Psoas muscle (tissue), 7 donors: ENCODE measurements at regions not wholly inside any gene's neighbourhood (a gene's known extent, or its start where the extent isn't known, plus 50 kb on each side); places are given as distances from the start of the nearest gene placed in this dataset.

Experiments
- ATAC-seq, 4 donors: fragments of 200-7000 bp; cut with Tn5 transposase; one replicate each; pipeline ENCODE4 v1.9.1; 2020; ENCODE audit warnings: moderate library complexity in 3 of 4, mild to moderate bottlenecking in 2 of 4
- DNase-seq, 2 donors: peaks; one replicate each; pipeline ENCODE4 v3.0.0-alpha.2; 2020
- H3K27ac ChIP-seq: fragments of 200-600 bp; one replicate; pipeline ENCODE4 v1.8.0; 2022
- H3K27me3 ChIP-seq, 3 donors: fragments of 200-600 bp in 1 of 3; one replicate each; pipeline versions ENCODE4 v1.6.1 to v1.8.0; 2013 to 2022; ENCODE audit warnings: low read length in 2 of 3, mild to moderate bottlenecking in 2 of 3, moderate library complexity in 1 of 3; ENCODE audit not compliant: insufficient read depth in 3 of 3
- H3K36me3 ChIP-seq, 2 donors: fragments of 200-600 bp in 1 of 2; one replicate each; pipeline versions ENCODE4 v1.6.1 to v1.8.0; 2013 to 2022; ENCODE audit warnings: low read depth in 1 of 2, mild to moderate bottlenecking in 1 of 2, moderate library complexity in 1 of 2; ENCODE audit not compliant: insufficient read depth in 1 of 2
- H3K4me1 ChIP-seq: fragments of 200-600 bp; one replicate; pipeline ENCODE4 v1.8.0; 2022
- H3K4me3 ChIP-seq: fragments of 200-600 bp; one replicate; pipeline ENCODE4 v1.8.0; 2022; ENCODE audit warnings: mild to moderate bottlenecking
- H3K9me3 ChIP-seq: fragments of 200-600 bp; one replicate; pipeline ENCODE4 v1.8.0; 2022
- CTCF ChIP-seq: fragments of 200-600 bp; IDR thresholded peaks from one replicate; pipeline ENCODE4 v1.8.0; 2022; ENCODE audit warnings: antibody characterized with exemption
- WGBS, 3 donors: extraction: QIAGEN DNeasy Blood & Tissue Kit; methylation state at CpG; one replicate each; pipeline versions ENCODE4 v1.1.6 to v1.1.7; 2013; 5-methylcytosine and 5-hydroxymethylcytosine counted together
- intact Hi-C, 2 donors: fragments of 100-400 bp; cut with DNase I; formaldehyde crosslinking; loops; one replicate each; pipeline versions ENCODE4 v1.11.0 to v1.14.2; 2022
- donor health status: healthy with polysubstance abuse.
- donor health status: DM: no; HTN: no; CAD: no; lungs with moderate emphysema.
- donor health status: Bipolar disorder and iron deficiency.
- donor health status: healthy.
- donor health status: DM: yes; HTN: yes; CAD: no.
- donor health status: DM: no; HTN: no; CAD: no.
- donor health status: DM: yes; HTN: yes; CAD: no.

GRCh38 chr15:31164573-31164912 lies 63.0 kb upstream of the TRPM1 start:
- Histone ChIP-seq H3K4me3 (no peak overlapping the region), H3K9me3 (no peaks in the 10 kb centered on the region), H3K27ac (no peak overlapping the region), H3K4me1 (peaks cover 3% of the 10 kb centered on the region), H3K27me3 (no peaks in the 10 kb centered on the region), H3K36me3 (no peaks in the 10 kb centered on the region)
- intact Hi-C loops: no loop called here
- WGBS, 3 donors: 87 to 100% (median 100%) methylated on average over 1 of the region's 1 CpG
- TF ChIP-seq CTCF: no peak
- DNase-seq (no peak), ATAC-seq (no peak)

GRCh38 chr15:31169558-31169957 lies 68.0 kb upstream of the TRPM1 start:
- H3K4me1 ChIP-seq: no peaks in the 10 kb centered on the region
- intact Hi-C loops: no loop called here
- no peak for TF ChIP-seq CTCF

GRCh38 chr15:31171731-31172130 lies 70.2 kb upstream of the TRPM1 start:
- Histone ChIP-seq H3K4me1 (no peaks in the 10 kb centered on the region), H3K9me3 (no peaks in the 10 kb centered on the region), H3K4me3 (no peak overlapping the region), H3K27me3 (no peaks in the 10 kb centered on the region), H3K36me3 (no peaks in the 10 kb centered on the region), H3K27ac (no peak overlapping the region)
- intact Hi-C loops: no loop called here
- no peak for TF ChIP-seq CTCF
- WGBS, 3 donors: 85 to 90% (median 88%) methylated on average over 8 of the region's 8 CpGs
- no peak for ATAC-seq
- DNase-seq: no peak

More at GRCh38 chr15:31169558-31169957, 68.0 kb upstream of the TRPM1 start:
- DNase-seq: no peak
- Histone ChIP-seq H3K4me3 (no peak overlapping the region), H3K9me3 (no peaks in the 10 kb centered on the region), H3K36me3 (no peaks in the 10 kb centered on the region), H3K27me3 (no peaks in the 10 kb centered on the region), H3K27ac (no peak overlapping the region)
- ATAC-seq: no peak
- 66 to 82% (median 78%) methylated on average over 7 of the region's 7 CpGs for WGBS, 3 donors

GRCh38 chr15:31172606-31173005 lies 71.1 kb upstream of the TRPM1 start:
- no peak for DNase-seq
- no peak for TF ChIP-seq CTCF

GRCh38 chr15:31173790-31174450 lies 72.4 kb upstream of the TRPM1 start:
- Histone ChIP-seq H3K4me3 (no peak overlapping the region), H3K4me1 (no peaks in the 10 kb centered on the region), H3K9me3 (no peaks in the 10 kb centered on the region), H3K27ac (no peak overlapping the region), H3K36me3 (no peaks in the 10 kb centered on the region), H3K27me3 (no peaks in the 10 kb centered on the region)
- no peak for DNase-seq
- ATAC-seq: no peak
- intact Hi-C loops: no loop called here
- no peak for TF ChIP-seq CTCF
- WGBS, 3 donors: 65 to 82% (median 81%) methylated on average over 2 of the region's 2 CpGs

More at GRCh38 chr15:31172606-31173005, 71.1 kb upstream of the TRPM1 start:
- Histone ChIP-seq H3K9me3 (no peaks in the 10 kb centered on the region), H3K4me1 (no peaks in the 10 kb centered on the region), H3K4me3 (no peak overlapping the region), H3K27me3 (no peaks in the 10 kb centered on the region), H3K36me3 (no peaks in the 10 kb centered on the region), H3K27ac (no peak overlapping the region)
- WGBS, 3 donors: 89 to 96% (median 92%) methylated on average over 6 of the region's 6 CpGs
- no peak for ATAC-seq
- intact Hi-C loops: no loop called here
